ENCODE measurements at regions not wholly inside any gene's neighbourhood (a gene's known extent, or its start where the extent isn't known, plus 50 kb on each side); places are given as distances from the start of the nearest gene placed in this dataset.

GRCh38 chr14:101030586-101030985 lies 127.1 kb upstream of the RTL1 start:
- no peak overlapping the region for H3K27ac ChIP-seq
- TF ChIP-seq ZFX (IDR thresholded peaks at IDR 0.05) (no peak), CTCF (conservative IDR thresholded peaks at IDR 0.05) (no peak)

- no peak for TF ChIP-seq CTCF (conservative IDR thresholded peaks at IDR 0.05)
- no peak for TF ChIP-seq ZFX (IDR thresholded peaks at IDR 0.05)
- H3K27ac ChIP-seq: no peak overlapping the region
Observed at GRCh38 chr14:101031186-101031585, 127.7 kb upstream of the RTL1 start.

- no peak for TF ChIP-seq ZFX (IDR thresholded peaks at IDR 0.05)
- TF ChIP-seq CTCF (conservative IDR thresholded peaks at IDR 0.05): no peak
- H3K27ac ChIP-seq: no peak overlapping the region
Observed at GRCh38 chr14:101031721-101032120, 128.2 kb upstream of the RTL1 start.

DNA sequence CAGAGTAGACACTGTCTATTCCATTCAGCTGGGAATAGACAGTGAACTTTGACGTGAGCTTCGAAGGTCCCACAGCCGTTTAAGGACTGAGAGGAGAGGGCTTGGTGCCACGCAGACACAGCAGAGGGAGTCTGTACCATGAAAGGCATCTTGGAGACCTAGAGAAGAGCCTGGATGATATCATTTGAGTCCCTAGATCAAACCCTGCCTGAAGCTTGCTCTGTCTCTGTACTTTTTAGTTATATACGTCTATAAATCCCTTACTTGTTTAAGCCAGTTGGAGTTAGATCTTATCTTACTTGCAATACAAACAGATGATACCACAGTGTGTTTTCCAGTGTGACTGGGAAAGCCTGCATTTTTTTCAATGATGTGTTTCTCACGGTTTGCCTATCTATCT lies 128.9 kb upstream of the RTL1 start:
- no peak overlapping the region for H3K27ac ChIP-seq
- TF ChIP-seq CTCF (conservative IDR thresholded peaks at IDR 0.05) (no peak), ZFX (IDR thresholded peaks at IDR 0.05) (no peak)

- TF ChIP-seq CTCF (conservative IDR thresholded peaks at IDR 0.05): no peak
- no peak for TF ChIP-seq ZFX (IDR thresholded peaks at IDR 0.05)
- H3K27ac ChIP-seq: no peak overlapping the region
Observed at GRCh38 chr14:101033006-101033405, 129.5 kb upstream of the RTL1 start.

- no peak for TF ChIP-seq CTCF (conservative IDR thresholded peaks at IDR 0.05)
- TF ChIP-seq ZFX (IDR thresholded peaks at IDR 0.05): no peak
- H3K27ac ChIP-seq: no peak overlapping the region
Observed at GRCh38 chr14:101033446-101034165, 130.1 kb upstream of the RTL1 start.

DNA sequence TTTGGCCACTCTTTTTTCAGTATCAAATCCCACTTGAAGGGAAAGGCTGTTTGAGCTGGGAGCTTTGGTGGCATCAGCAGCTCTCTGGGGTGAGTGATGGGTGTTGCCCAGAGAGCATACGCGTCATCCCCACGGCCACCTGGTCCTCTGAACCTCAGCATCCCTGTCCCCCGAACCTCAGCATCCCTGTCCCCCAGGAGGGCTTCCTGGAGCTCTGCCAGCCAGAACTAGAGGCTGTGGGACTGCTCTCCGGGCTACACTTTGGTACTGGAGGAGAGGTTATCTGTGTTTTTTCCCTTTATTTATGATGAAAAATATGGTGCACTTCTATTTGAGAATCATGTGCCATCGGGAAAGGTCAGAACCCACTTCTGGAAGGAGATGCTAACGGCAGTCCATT lies 131.5 kb upstream of the RTL1 start:
- no peak overlapping the region for H3K27ac ChIP-seq
- TF ChIP-seq ZFX (IDR thresholded peaks at IDR 0.05) (no peak), CTCF (conservative IDR thresholded peaks at IDR 0.05) (no peak)
